ENCODE measurements at regions not wholly inside any gene's neighbourhood (a gene's known extent, or its start where the extent isn't known, plus 50 kb on each side); places are given as distances from the start of the nearest gene placed in this dataset.

GRCh38 chr2:5959836-5960820 lies 267.9 kb downstream of the SOX11 start:
- no peak for DNase-seq

- no peak for DNase-seq
Observed at GRCh38 chr2:5967506-5967905, 275.3 kb downstream of the SOX11 start.

GRCh38 chr2:5969303-5969702 lies 277.1 kb downstream of the SOX11 start:
- no peak for DNase-seq

- DNase-seq, result no peak
Observed at GRCh38 chr2:5970347-5970746, 278.2 kb downstream of the SOX11 start.

GRCh38 chr2:5974477-5974876 lies 282.3 kb downstream of the SOX11 start:
- DNase-seq, result no peak

GRCh38 chr2:5975401-5975800 lies 283.2 kb downstream of the SOX11 start:
- no peak for DNase-seq

- DNase-seq, result no peak
Observed at GRCh38 chr2:5976531-5977065, 284.4 kb downstream of the SOX11 start.

- DNase-seq, result no peak
Observed at GRCh38 chr2:5977477-5977876, 285.3 kb downstream of the SOX11 start.

- no peak for DNase-seq
Observed at GRCh38 chr2:5978131-5978751, 286.1 kb downstream of the SOX11 start.

GRCh38 chr2:5980450-5981190 lies 288.4 kb downstream of the SOX11 start:
- no peak for DNase-seq

GRCh38 chr2:5982193-5982902 lies 290.2 kb downstream of the SOX11 start:
- no peak for DNase-seq

GRCh38 chr2:5982903-5983265 lies 290.7 kb downstream of the SOX11 start:
- DNase-seq, result no peak

GRCh38 chr2:5983511-5984272 lies 291.5 kb downstream of the SOX11 start:
- DNase-seq, result no peak

- DNase-seq, result no peak
Observed at GRCh38 chr2:5984273-5984655, 292.1 kb downstream of the SOX11 start.

- no peak for DNase-seq
Observed at GRCh38 chr2:5984946-5985345, 292.8 kb downstream of the SOX11 start.

GRCh38 chr2:5985536-5986385 lies 293.6 kb downstream of the SOX11 start:
- no peak for DNase-seq

GRCh38 chr2:5986801-5987787 lies 294.9 kb downstream of the SOX11 start:
- no peak for DNase-seq

GRCh38 chr2:5988120-5988519 lies 295.9 kb downstream of the SOX11 start:
- DNase-seq, result no peak

GRCh38 chr2:5990086-5990485 lies 297.9 kb downstream of the SOX11 start:
- DNase-seq, result no peak

Measured in central memory CD4-positive, alpha-beta T cell (primary cell).